Sigmoid colon (tissue), 4 donors: ENCODE measurements at regions not wholly inside any gene's neighbourhood (a gene's known extent, or its start where the extent isn't known, plus 50 kb on each side); places are given as distances from the start of the nearest gene placed in this dataset.

Source experiments
- POLR2A ChIP-seq, 2 donors: fragments of 450-650 bp; IDR thresholded peaks; one replicate each; pipeline ENCODE4 v1.6.1; 2016; ENCODE audit warnings: antibody characterized with exemption in 2 of 2, mild to moderate bottlenecking in 2 of 2, moderate library complexity in 2 of 2
- POLR2AphosphoS5 ChIP-seq, 4 donors: sonication (generic); formaldehyde crosslinking; IDR thresholded peaks; one replicate each; pipeline ENCODE4 v1.6.1; 2017; ENCODE audit warnings: antibody characterized with exemption in 4 of 4
- TF ChIP-seq, protein P1 (sequence below), 4 experiments: fragments of 450-650 bp in 3 of 4; fragments of 200-600 bp in 1 of 4; IDR thresholded peaks; one replicate each; pipeline ENCODE4 v1.5.1; 2016 to 2019; ENCODE audit warnings: antibody characterized with exemption in 4 of 4, mild to moderate bottlenecking in 3 of 4, moderate library complexity in 2 of 4

DNA sequence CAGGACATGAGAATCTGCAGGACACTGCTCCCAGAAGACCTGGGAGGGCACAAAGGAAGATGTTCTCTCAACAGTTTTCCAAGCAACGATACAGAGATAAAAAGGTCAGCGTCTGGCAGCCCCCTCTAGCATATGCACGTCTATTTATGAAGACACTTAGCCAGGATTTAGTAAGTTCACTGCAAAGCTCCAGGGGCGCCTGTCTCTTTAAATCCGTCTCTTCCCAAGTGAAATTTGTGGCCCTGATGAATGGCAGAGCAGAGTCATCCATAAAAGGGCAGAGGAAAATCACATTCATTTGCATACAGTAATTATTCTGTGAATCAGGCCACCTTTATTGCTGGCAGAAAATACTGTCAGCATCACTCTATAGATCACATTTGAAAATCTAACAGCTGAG lies 390.9 kb upstream of the SMIM21 start:
- TF ChIP-seq POLR2A (IDR thresholded peaks at IDR 0.05) (no peak), POLR2AphosphoS5 (IDR thresholded peaks at IDR 0.05) (no peak)
- TF ChIP-seq, protein P1, sequence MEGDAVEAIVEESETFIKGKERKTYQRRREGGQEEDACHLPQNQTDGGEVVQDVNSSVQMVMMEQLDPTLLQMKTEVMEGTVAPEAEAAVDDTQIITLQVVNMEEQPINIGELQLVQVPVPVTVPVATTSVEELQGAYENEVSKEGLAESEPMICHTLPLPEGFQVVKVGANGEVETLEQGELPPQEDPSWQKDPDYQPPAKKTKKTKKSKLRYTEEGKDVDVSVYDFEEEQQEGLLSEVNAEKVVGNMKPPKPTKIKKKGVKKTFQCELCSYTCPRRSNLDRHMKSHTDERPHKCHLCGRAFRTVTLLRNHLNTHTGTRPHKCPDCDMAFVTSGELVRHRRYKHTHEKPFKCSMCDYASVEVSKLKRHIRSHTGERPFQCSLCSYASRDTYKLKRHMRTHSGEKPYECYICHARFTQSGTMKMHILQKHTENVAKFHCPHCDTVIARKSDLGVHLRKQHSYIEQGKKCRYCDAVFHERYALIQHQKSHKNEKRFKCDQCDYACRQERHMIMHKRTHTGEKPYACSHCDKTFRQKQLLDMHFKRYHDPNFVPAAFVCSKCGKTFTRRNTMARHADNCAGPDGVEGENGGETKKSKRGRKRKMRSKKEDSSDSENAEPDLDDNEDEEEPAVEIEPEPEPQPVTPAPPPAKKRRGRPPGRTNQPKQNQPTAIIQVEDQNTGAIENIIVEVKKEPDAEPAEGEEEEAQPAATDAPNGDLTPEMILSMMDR (IDR thresholded peaks at IDR 0.05) = no peak
